OCI-LY1 (cell line): ENCODE measurements at regions not wholly inside any gene's neighbourhood (a gene's known extent, or its start where the extent isn't known, plus 50 kb on each side); places are given as distances from the start of the nearest gene placed in this dataset.

Source experiments
- EZH2 ChIP-seq: fragments of 200-600 bp; sonication (generic), shearing (Covaris generic); IDR thresholded peaks from 2 replicates; pipeline ENCODE4 v1.8.0; 2017; ENCODE audit warnings: borderline replicate concordance, mixed run types, mild to moderate bottlenecking, antibody characterized with exemption, low read length, moderate library complexity, mixed read lengths
- TF ChIP-seq, protein P1 (sequence below): fragments of 200-600 bp; sonication (generic), shearing (Covaris generic); IDR thresholded peaks from 2 replicates; pipeline ENCODE4 v1.5.1; 2017; ENCODE audit warnings: mild to moderate bottlenecking, antibody characterized with exemption, low read length, moderate library complexity, mixed read lengths

DNA sequence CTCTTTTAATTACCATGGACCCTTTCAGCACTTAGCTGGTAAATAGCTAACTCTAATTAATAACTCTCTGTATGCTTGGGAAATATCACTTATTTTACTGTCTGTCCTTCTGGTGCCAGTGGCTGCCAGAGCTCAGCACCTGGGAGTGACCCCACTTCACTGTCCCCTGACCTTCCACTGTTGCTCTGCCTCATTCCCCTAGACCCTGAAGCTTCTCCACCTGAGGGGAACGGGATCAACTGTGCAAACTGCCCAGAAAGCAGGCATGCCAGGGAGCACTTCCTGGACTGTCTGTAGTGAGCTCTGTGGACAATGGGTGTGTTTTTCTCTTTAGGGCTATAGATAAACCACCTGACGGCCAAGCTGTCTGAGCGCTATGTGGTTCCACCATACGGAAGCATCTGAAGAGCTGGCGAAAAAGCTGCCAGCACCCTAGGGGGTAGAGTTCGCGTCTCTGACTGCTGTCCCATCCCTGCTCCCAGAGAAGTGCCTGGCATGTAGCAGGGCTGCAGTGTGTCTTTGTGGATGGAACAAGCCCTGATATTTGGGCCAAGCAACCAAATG lies 106.3 kb upstream of the FOXA2 start:
- TF ChIP-seq, protein P1, sequence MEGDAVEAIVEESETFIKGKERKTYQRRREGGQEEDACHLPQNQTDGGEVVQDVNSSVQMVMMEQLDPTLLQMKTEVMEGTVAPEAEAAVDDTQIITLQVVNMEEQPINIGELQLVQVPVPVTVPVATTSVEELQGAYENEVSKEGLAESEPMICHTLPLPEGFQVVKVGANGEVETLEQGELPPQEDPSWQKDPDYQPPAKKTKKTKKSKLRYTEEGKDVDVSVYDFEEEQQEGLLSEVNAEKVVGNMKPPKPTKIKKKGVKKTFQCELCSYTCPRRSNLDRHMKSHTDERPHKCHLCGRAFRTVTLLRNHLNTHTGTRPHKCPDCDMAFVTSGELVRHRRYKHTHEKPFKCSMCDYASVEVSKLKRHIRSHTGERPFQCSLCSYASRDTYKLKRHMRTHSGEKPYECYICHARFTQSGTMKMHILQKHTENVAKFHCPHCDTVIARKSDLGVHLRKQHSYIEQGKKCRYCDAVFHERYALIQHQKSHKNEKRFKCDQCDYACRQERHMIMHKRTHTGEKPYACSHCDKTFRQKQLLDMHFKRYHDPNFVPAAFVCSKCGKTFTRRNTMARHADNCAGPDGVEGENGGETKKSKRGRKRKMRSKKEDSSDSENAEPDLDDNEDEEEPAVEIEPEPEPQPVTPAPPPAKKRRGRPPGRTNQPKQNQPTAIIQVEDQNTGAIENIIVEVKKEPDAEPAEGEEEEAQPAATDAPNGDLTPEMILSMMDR = no peak
- TF ChIP-seq EZH2 = no peak
